ENCODE measurements at regions not wholly inside any gene's neighbourhood (a gene's known extent, or its start where the extent isn't known, plus 50 kb on each side); places are given as distances from the start of the nearest gene placed in this dataset.
"Not testable (repeated sequence)": the region's sequence is repeated elsewhere in the genome, so short reads cannot be mapped to it uniquely, and the experiment has no call there.

DNA sequence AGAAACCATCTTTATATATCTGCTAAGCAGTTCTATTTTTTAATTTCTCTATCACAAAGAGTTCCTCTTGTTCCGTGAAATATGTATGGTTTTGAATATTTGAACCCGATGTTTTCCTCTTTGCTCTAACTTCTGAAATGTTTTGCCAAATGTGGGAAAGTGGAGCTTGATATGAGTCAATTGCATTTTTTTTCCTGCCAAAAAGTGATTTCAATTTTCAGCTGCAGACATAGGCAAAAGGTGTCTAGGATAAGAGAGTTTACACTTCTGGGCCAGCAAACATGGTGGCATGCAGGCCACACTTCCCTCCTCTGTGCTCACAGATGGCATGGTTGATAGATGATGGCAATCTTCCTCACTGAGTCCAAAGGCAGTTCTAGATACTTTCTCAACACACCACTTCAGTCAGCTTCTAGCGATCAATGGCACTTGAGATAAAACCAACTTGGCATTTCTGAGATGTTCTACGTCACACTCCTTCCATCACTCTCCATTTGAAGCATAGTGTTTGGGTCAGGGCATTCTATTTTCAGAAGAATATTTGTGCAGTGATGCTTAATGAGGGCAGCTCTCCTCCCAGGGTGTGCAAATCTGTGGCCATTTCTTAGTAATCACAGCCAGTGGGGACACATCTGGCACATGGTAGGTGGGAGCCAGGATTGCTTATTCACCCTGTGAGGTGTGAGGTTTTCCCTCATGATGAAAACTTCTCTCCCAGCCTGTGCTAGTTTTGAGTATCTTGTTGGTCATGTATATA is 54.4 kb upstream of the SCAF4 start:
- Histone ChIP-seq H3F3A (ENCODE audit: insufficient read depth) (no peaks in the 10 kb centered on the region), H3K9ac (ENCODE audit: low read length) (no peak overlapping the region), H4K20me1 (ENCODE audit: low read depth, low read length) (no peaks in the 10 kb centered on the region), H2AFZ (ENCODE audit: low read depth, low read length, severe bottlenecking) (no peak overlapping the region), H3K4me3 (ENCODE audit: insufficient read depth, low read length, poor library complexity, severe bottlenecking) (no peak overlapping the region), H3K4me2 (ENCODE audit: low read depth, low read length, poor library complexity, severe bottlenecking) (no peak overlapping the region), H3K36me3 (ENCODE audit: low read length) (no peaks in the 10 kb centered on the region), H3K9me2 (replicated peaks; ENCODE audit: insufficient read depth, low read length) (no peaks in the 10 kb centered on the region), H3K27me3 (ENCODE audit: low read length) (no peaks in the 10 kb centered on the region), H3K9me3 (ENCODE audit: insufficient read depth, low read length) (no peaks in the 10 kb centered on the region), H3K27ac (ENCODE audit: low read depth, low read length) (no peak overlapping the region), H3K79me2 (ENCODE audit: insufficient read depth, low read length) (no peaks in the 10 kb centered on the region)
- no peak for TF ChIP-seq EZH2phosphoT487 (conservative IDR thresholded peaks at IDR 0.05; ENCODE audit: low read length)
- TF ChIP-seq, protein P1, sequence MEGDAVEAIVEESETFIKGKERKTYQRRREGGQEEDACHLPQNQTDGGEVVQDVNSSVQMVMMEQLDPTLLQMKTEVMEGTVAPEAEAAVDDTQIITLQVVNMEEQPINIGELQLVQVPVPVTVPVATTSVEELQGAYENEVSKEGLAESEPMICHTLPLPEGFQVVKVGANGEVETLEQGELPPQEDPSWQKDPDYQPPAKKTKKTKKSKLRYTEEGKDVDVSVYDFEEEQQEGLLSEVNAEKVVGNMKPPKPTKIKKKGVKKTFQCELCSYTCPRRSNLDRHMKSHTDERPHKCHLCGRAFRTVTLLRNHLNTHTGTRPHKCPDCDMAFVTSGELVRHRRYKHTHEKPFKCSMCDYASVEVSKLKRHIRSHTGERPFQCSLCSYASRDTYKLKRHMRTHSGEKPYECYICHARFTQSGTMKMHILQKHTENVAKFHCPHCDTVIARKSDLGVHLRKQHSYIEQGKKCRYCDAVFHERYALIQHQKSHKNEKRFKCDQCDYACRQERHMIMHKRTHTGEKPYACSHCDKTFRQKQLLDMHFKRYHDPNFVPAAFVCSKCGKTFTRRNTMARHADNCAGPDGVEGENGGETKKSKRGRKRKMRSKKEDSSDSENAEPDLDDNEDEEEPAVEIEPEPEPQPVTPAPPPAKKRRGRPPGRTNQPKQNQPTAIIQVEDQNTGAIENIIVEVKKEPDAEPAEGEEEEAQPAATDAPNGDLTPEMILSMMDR (IDR thresholded peaks at IDR 0.05; ENCODE audit: insufficient read depth, low read length, poor library complexity, severe bottlenecking), result no peak

DNA sequence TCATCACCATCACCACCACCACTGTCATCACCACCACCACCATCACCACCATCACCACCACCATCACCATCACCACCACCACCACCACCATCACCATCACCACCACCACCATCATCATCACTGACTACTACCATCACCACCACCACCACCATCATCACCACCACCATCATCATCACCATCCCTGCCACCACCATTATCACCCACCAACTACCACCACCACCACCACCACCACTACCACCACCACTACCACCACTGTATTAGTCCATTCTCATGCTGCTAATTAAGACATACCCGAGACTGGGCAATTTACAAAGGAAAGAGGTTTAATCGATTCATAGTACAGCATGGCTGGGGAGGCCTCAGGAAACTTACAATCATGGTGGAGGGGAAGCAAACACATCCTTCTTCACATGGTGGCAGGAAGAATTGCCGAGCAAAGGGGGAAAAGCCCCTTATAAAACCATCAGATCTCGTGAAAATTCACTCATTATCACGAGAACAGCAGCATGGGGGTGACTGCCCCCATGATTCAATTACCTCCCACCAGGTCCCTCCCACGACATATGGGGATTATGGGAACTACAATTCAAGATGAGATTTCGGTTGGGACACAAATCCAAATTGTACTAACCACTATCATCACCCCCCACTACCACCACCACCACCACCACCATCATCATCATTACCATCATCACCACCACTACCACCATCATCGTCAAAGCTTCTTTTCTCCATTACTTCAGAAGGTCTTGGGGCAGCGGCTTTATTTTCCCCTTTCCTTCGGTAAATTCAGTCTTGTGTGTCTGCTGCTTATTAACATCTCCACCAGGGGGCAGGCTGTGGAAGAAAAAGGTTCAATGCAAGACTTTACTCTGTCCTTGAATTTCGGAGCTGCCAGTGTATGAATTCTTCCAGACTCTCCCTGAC is 53.6 kb upstream of the SCAF4 start:
- H3K27ac ChIP-seq (ENCODE audit: low read depth, low read length); H3F3A ChIP-seq (ENCODE audit: insufficient read depth); H3K27me3 ChIP-seq (ENCODE audit: low read length); H3K9me3 ChIP-seq (ENCODE audit: insufficient read depth, low read length); H2AFZ ChIP-seq (ENCODE audit: low read depth, low read length, severe bottlenecking); H3K36me3 ChIP-seq (ENCODE audit: low read length); H4K20me1 ChIP-seq (ENCODE audit: low read depth, low read length); H3K4me2 ChIP-seq (ENCODE audit: low read depth, low read length, poor library complexity, severe bottlenecking); H3K9ac ChIP-seq (ENCODE audit: low read length); H3K4me3 ChIP-seq (ENCODE audit: insufficient read depth, low read length, poor library complexity, severe bottlenecking); H3K79me2 ChIP-seq (ENCODE audit: insufficient read depth, low read length); H3K9me2 ChIP-seq (replicated peaks; ENCODE audit: insufficient read depth, low read length): not testable (repeated sequence)
- TF ChIP-seq, protein P1 (IDR thresholded peaks at IDR 0.05; ENCODE audit: insufficient read depth, low read length, poor library complexity, severe bottlenecking), result peak; percentile 70

DNA sequence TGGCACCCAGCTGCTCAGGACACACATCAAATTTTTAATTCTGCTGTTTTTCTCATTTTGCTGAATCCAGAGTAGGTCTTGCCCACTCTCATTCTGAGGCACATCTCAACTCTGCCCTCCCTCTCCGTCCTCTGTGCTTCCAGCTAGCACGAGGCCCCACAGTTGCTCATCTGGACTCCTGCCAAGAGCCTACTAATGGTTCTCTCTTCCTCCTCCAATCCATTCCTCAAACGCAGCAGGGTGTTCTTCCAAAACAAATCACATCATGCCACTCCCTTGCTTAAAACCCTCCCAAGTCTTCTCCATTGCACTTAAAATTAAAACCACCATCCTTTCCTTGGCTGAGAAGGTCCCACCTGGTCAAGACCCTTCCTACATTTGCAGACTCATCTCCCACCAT is 49.8 kb upstream of the SCAF4 start:
- no peak for TF ChIP-seq EZH2phosphoT487 (conservative IDR thresholded peaks at IDR 0.05; ENCODE audit: low read length)
- TF ChIP-seq, protein P1 (IDR thresholded peaks at IDR 0.05; ENCODE audit: insufficient read depth, low read length, poor library complexity, severe bottlenecking), result no peak

More for the DNA sequence above, 49.8 kb upstream of the SCAF4 start:
- no peak overlapping the region for H3K9ac ChIP-seq (ENCODE audit: low read length)
- no peak overlapping the region for H3K4me2 ChIP-seq (ENCODE audit: low read depth, low read length, poor library complexity, severe bottlenecking)
- H4K20me1 ChIP-seq (ENCODE audit: low read depth, low read length), result no peaks in the 10 kb centered on the region
- H3F3A ChIP-seq (ENCODE audit: insufficient read depth), result no peaks in the 10 kb centered on the region
- no peaks in the 10 kb centered on the region for H3K36me3 ChIP-seq (ENCODE audit: low read length)
- no peaks in the 10 kb centered on the region for H3K9me2 ChIP-seq (replicated peaks; ENCODE audit: insufficient read depth, low read length)
- no peak overlapping the region for H2AFZ ChIP-seq (ENCODE audit: low read depth, low read length, severe bottlenecking)
- no peak overlapping the region for H3K4me3 ChIP-seq (ENCODE audit: insufficient read depth, low read length, poor library complexity, severe bottlenecking)
- H3K9me3 ChIP-seq (ENCODE audit: insufficient read depth, low read length), result no peaks in the 10 kb centered on the region
- no peaks in the 10 kb centered on the region for H3K79me2 ChIP-seq (ENCODE audit: insufficient read depth, low read length)
- H3K27me3 ChIP-seq (ENCODE audit: low read length), result no peaks in the 10 kb centered on the region
- no peak overlapping the region for H3K27ac ChIP-seq (ENCODE audit: low read depth, low read length)
